NCI-H345 treated with DMSO at 0.1 percent for 48 hours (cell line): ENCODE measurements at regions not wholly inside any gene's neighbourhood (a gene's known extent, or its start where the extent isn't known, plus 50 kb on each side); places are given as distances from the start of the nearest gene placed in this dataset.
"Not testable (repeated sequence)": the region's sequence is repeated elsewhere in the genome, so short reads cannot be mapped to it uniquely, and the experiment has no call there.

Experiments
- DNase-seq: peaks from one replicate; lab custom pipeline; 2025; ENCODE audit not compliant: unreplicated experiment; lab: John Stamatoyannopoulos, UW

DNA sequence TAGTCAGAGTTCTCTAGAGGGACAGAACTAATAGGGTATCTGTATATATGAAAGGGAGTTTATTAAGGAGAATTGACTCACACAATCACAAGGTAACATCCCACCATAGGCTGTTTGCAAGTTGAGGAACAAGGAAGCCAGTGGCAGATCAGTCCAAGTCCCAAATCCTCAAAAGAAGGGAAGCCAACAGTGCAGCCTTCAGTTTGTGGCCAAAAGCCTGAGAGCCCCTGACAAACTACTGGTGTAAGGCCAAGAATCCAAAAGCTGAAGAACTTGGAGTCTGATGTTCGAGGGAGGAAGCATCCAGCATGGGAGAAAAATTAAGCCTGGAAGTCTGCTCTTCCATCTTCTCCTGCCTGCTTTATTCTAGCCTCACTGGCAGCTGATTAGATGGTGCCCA, 1107.2 kb upstream of the CELF2 start:
- no peak for DNase-seq

- DNase-seq, result no peak
Observed at GRCh38 chr10:9911488-9911887, 1106.2 kb upstream of the CELF2 start.

DNA sequence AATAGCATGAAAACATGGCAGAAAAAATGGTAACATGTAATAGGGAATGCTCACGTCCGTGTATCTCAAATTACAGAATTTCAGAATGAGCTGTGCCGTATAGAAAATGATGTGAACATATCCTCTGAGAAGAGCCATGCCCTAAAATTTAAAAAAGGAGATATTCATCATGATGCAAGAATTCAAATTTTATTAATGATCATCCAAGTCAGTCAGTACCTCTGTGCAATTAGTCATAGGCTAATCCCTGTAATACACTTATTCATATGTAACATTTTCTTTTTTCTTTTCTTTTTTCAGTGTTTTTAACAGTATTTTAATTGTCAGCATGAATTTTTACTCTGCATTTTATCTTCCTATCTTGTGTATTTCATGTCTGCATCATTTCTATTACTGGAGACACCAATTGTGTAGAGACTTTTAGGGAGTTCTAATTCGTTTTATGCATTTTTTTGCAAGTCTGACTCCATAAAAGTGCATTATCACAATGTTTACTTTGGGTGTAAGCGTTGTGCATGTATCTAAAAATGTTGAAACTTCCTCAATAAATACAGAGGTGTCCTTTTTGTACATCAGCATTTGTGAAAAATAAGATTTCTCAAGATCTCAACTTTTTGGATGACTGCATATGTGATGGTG, 1103.7 kb upstream of the CELF2 start:
- no peak for DNase-seq

- DNase-seq, result no peak
Observed at GRCh38 chr10:9921544-9921943, 1096.1 kb upstream of the CELF2 start.

DNA sequence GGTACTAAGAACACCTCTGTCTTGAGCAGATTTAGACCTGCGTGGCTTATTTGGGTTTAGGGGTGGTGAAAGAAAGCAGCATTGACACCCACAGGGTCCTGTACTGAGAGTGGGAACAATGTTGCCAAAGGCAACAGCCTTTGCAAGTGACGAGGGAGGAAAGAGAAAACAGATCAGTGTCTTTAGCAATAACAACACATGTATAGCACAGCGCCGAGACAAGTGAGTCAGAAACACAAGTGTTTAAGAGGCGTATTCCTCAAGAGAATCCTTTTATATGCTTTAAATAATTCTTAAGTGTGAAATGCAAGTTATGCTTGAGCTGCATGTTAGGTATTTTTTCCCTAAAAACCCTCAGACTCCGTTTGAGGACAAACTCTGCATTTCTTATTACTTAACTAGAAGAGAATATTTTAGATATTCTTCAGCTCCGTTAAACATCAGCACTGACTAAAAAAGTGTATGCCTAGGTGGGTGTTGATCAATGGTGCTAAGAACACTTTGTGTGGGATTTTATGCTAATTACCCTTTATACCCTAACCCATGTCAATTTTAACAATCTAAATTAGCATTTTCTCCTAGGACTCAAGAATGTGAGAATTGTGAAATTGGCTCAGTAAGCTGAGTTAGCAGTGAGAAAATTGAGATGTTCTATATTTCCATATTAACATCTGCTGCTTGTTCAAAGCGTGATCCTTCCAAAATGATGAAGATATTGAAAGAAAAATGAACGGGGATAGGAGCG, 1095.4 kb upstream of the CELF2 start:
- DNase-seq, result no peak

GRCh38 chr10:9926003-9926402, 1091.7 kb upstream of the CELF2 start:
- no peak for DNase-seq

- DNase-seq, result no peak
Observed at GRCh38 chr10:9926881-9927280, 1090.8 kb upstream of the CELF2 start.

GRCh38 chr10:9939716-9940115, 1078.0 kb upstream of the CELF2 start:
- no peak for DNase-seq

GRCh38 chr10:9944690-9945089, 1073.0 kb upstream of the CELF2 start:
- DNase-seq, result no peak

GRCh38 chr10:9950070-9950469, 1067.6 kb upstream of the CELF2 start:
- no peak for DNase-seq

- no peak for DNase-seq
Observed at GRCh38 chr10:9951481-9952257, 1066.0 kb upstream of the CELF2 start.

DNA sequence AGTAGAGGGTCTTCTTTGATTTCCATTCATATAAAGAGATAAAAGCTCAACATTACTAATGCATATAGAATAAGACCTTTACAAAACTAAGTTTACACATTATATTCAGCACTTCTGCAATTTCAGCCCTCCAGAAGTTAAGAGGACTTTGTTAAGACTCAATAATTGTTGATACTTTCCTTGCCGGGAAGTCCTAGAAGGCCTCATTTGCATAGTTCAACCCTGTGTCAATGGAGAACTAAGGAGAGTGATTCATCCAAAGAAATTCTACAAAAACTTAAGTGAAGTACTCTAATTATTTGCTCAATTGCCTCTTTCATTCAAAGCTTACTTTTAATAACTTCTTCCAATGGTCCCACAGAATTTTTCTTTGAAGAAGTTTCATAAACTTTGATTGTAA, 1060.3 kb upstream of the CELF2 start:
- DNase-seq, result no peak

GRCh38 chr10:9957876-9958275, 1059.8 kb upstream of the CELF2 start:
- DNase-seq, result not testable (repeated sequence)

GRCh38 chr10:9965341-9965740, 1052.3 kb upstream of the CELF2 start:
- no peak for DNase-seq

DNA sequence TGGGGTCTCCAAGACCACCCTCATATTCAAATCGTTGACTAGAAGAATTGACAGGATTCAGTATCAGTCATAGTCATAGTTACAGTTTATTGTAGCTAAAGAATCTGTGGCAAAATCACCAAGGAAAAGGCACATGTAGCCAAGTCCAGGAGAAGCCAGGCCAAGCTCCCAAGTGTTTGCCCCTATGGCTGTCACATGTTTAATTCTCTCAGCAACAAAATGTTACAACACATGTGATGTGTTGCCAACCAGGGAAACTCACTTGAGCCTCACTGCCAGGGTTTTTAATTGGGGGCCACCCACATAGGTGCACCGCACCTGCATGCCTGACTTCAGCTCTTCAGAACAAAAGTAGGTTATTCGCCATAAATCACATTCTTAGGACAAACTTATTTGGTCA, 1030.9 kb upstream of the CELF2 start:
- DNase-seq, result no peak

GRCh38 chr10:9987197-9987596, 1030.5 kb upstream of the CELF2 start:
- no peak for DNase-seq

DNA sequence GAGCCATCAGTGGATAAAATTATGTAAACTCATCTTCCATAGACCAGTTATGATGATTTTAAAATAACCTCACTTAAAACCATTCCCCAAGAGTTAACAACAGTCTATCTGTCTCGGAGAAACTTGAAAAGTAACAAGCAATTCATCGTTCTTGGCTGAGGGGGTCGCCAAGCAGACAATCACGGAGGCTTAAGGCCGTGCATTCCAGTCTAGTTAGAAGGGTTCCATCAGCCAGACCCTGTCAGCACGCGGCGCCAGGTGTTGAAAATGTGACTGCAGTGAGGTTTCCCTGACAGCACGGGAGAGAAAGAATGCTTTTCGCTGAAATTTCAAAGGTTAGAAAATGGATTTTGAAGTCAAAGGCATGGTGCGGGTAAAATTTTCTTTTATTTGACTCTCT, 1025.0 kb upstream of the CELF2 start:
- DNase-seq, result no peak

DNA sequence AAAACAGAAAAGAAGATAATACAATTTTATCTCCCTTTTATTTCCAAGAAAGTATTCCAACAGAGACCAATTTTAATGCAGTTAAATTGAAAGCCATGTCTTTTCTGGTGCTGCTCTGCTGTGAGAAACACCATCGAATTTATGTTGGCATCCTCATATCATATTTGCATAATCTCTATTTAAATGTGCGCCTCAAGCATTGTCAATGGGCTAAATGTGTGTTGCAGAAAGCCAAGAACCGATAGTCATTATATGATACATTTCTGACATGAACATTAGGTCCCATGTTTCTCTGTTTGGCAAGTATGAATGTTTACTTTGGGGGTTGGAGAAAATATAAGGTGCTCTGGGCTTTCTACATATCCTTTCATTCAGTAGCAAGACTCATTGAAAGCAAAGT, 1023.5 kb upstream of the CELF2 start:
- DNase-seq, result no peak

- DNase-seq, result no peak
Observed at GRCh38 chr10:9999627-10000026, 1018.0 kb upstream of the CELF2 start.

- DNase-seq, result no peak
Observed at GRCh38 chr10:10007957-10008356, 1009.7 kb upstream of the CELF2 start.

DNA sequence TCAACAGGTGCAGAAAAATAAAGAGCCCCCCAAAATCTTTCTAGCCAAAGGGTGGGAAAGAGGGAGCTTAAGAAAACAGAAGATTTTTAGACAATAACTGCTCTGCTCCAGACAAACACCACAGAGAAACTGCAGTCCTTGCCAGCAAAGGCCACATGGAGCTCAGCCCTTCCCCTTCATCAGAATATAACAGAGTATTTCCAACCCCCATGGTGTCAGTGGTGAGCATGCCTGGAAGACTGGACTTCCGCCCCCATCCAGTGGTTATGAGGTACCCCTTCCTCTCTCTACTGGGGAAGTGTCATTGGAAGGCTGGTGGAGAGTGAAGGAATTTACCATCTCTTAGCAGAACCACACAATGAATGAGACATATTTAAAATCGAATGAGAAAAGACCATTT, 1007.3 kb upstream of the CELF2 start:
- DNase-seq, result no peak

DNA sequence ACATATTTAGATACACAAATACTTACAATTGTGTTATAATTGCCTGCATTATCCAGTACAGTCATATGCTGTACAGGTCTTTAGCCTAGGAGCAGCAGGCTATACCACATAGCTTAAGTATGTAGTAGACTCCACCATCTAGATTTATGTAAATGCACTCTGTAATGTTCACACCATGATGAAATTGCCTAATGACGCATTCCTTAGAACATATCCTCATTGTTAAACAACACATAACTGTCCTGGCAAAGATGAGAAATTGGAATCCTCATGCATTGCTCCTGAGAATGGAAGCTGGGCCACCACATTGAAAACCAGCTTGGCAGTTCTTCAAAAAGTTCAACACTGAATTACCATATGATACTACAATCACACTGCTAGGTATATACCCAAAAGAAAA, 1002.8 kb upstream of the CELF2 start:
- DNase-seq, result no peak
